Vagina (tissue), 2 donors: ENCODE measurements at regions not wholly inside any gene's neighbourhood (a gene's known extent, or its start where the extent isn't known, plus 50 kb on each side); places are given as distances from the start of the nearest gene placed in this dataset.

Experiments
- POLR2A ChIP-seq, 2 donors: fragments of 450-650 bp; IDR thresholded peaks; one replicate each; pipeline ENCODE4 v1.6.1; 2017; ENCODE audit warnings: antibody characterized with exemption in 2 of 2, mild to moderate bottlenecking in 2 of 2, moderate library complexity in 2 of 2
- TF ChIP-seq, protein P1 (sequence below), 3 experiments: fragments of 450-650 bp in 2 of 3; fragments of 200-600 bp in 1 of 3; sonication (generic) in 1 of 3; IDR thresholded peaks; one replicate each; pipeline ENCODE4 v1.5.1; 2017 to 2019; ENCODE audit warnings: antibody characterized with exemption in 3 of 3, mild to moderate bottlenecking in 2 of 3, moderate library complexity in 2 of 3

DNA sequence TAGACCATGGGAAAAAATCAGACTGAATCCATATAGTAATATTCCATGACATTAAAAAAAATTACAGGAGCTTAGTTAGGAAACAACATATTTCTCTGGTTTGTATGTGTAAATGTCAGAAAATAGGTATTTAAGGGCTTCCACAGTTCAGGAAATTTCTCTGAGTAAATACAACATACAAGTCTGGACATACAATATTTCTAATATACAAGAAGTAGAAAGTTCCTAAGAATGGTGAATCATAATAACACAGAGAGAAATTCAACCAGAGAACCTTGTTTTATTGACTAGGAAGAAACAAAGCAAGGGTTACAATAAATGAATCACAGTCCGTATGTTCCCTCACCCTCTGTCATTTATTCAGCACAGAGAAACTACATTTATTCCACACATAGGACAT is 532.7 kb upstream of the FAT3 start:
- TF ChIP-seq, protein P1, sequence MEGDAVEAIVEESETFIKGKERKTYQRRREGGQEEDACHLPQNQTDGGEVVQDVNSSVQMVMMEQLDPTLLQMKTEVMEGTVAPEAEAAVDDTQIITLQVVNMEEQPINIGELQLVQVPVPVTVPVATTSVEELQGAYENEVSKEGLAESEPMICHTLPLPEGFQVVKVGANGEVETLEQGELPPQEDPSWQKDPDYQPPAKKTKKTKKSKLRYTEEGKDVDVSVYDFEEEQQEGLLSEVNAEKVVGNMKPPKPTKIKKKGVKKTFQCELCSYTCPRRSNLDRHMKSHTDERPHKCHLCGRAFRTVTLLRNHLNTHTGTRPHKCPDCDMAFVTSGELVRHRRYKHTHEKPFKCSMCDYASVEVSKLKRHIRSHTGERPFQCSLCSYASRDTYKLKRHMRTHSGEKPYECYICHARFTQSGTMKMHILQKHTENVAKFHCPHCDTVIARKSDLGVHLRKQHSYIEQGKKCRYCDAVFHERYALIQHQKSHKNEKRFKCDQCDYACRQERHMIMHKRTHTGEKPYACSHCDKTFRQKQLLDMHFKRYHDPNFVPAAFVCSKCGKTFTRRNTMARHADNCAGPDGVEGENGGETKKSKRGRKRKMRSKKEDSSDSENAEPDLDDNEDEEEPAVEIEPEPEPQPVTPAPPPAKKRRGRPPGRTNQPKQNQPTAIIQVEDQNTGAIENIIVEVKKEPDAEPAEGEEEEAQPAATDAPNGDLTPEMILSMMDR (IDR thresholded peaks at IDR 0.05), result no peak
- no peak for TF ChIP-seq POLR2A (IDR thresholded peaks at IDR 0.05)
